LHCN-M2 (cell line): ENCODE measurements at regions not wholly inside any gene's neighbourhood (a gene's known extent, or its start where the extent isn't known, plus 50 kb on each side); places are given as distances from the start of the nearest gene placed in this dataset.
"Not testable (repeated sequence)": the region's sequence is repeated elsewhere in the genome, so short reads cannot be mapped to it uniquely, and the experiment has no call there.

Experiments
- DNase-seq: peaks from one replicate; pipeline ENCODE4 v3.0.0-alpha.2; 2012; ENCODE audit warnings: low read depth

- no peak for DNase-seq
Observed at GRCh38 chr20:61061981-61062380, 190.1 kb upstream of the CDH4 start.

- no peak for DNase-seq
Observed at GRCh38 chr20:61065853-61066252, 186.2 kb upstream of the CDH4 start.

GRCh38 chr20:61066526-61066925, 185.5 kb upstream of the CDH4 start:
- DNase-seq, result no peak

- DNase-seq, result no peak
Observed at GRCh38 chr20:61067221-61067620, 184.8 kb upstream of the CDH4 start.

GRCh38 chr20:61072398-61072797, 179.7 kb upstream of the CDH4 start:
- DNase-seq, result no peak

GRCh38 chr20:61073376-61073775, 178.7 kb upstream of the CDH4 start:
- no peak for DNase-seq

GRCh38 chr20:61082720-61083119, 169.3 kb upstream of the CDH4 start:
- DNase-seq, result no peak

- no peak for DNase-seq
Observed at GRCh38 chr20:61083431-61083830, 168.6 kb upstream of the CDH4 start.

- DNase-seq, result no peak
Observed at GRCh38 chr20:61086031-61086430, 166.0 kb upstream of the CDH4 start.

GRCh38 chr20:61090541-61090940, 161.5 kb upstream of the CDH4 start:
- no peak for DNase-seq

- DNase-seq, result no peak
Observed at GRCh38 chr20:61092251-61092650, 159.8 kb upstream of the CDH4 start.

- no peak for DNase-seq
Observed at GRCh38 chr20:61094581-61094980, 157.5 kb upstream of the CDH4 start.

- DNase-seq, result no peak
Observed at GRCh38 chr20:61096463-61096862, 155.6 kb upstream of the CDH4 start.

GRCh38 chr20:61099806-61100205, 152.3 kb upstream of the CDH4 start:
- DNase-seq, result no peak

GRCh38 chr20:61100489-61100888, 151.6 kb upstream of the CDH4 start:
- DNase-seq, result no peak

GRCh38 chr20:61101321-61101720, 150.7 kb upstream of the CDH4 start:
- DNase-seq, result not testable (repeated sequence)

- DNase-seq, result no peak
Observed at GRCh38 chr20:61104232-61104631, 147.8 kb upstream of the CDH4 start.

- no peak for DNase-seq
Observed at GRCh38 chr20:61105395-61105794, 146.7 kb upstream of the CDH4 start.

- DNase-seq, result no peak
Observed at GRCh38 chr20:61106438-61106837, 145.6 kb upstream of the CDH4 start.

- no peak for DNase-seq
Observed at GRCh38 chr20:61109221-61109805, 142.7 kb upstream of the CDH4 start.

- peak; percentile 12 for DNase-seq
Observed at GRCh38 chr20:61112515-61112914, 139.5 kb upstream of the CDH4 start.

- DNase-seq, result no peak
Observed at GRCh38 chr20:61113731-61114130, 138.3 kb upstream of the CDH4 start.

GRCh38 chr20:61114493-61115175, 137.4 kb upstream of the CDH4 start:
- no peak for DNase-seq
